ENCODE measurements at regions not wholly inside any gene's neighbourhood (a gene's known extent, or its start where the extent isn't known, plus 50 kb on each side); places are given as distances from the start of the nearest gene placed in this dataset.
"Not testable (repeated sequence)": the region's sequence is repeated elsewhere in the genome, so short reads cannot be mapped to it uniquely, and the experiment has no call there.

- no peak for TF ChIP-seq CTCF (IDR thresholded peaks at IDR 0.05)
- Histone ChIP-seq H3K9me3 (no peaks in the 10 kb centered on the region), H3K36me3 (no peaks in the 10 kb centered on the region), H3K4me3 (no peak overlapping the region), H3K4me1 (no peaks in the 10 kb centered on the region), H3K27ac (no peak overlapping the region), H3K27me3 (no peaks in the 10 kb centered on the region)
- intact Hi-C loops (cut with DNase I), result no loop called here
- no peak for DNase-seq (ENCODE audit: low spot score in 2 of 2)
Measured at GRCh38 chrX:459611-460010, 72.9 kb upstream of the PPP2R3B start.

- TF ChIP-seq CTCF (IDR thresholded peaks at IDR 0.05), result no peak
- intact Hi-C loops (cut with DNase I), result no loop called here
Measured at GRCh38 chrX:460116-460515, 73.4 kb upstream of the PPP2R3B start.

GRCh38 chrX:460823-461640, 74.3 kb upstream of the PPP2R3B start:
- no peak for TF ChIP-seq CTCF (IDR thresholded peaks at IDR 0.05)
- DNase-seq (ENCODE audit: low spot score in 2 of 2), result no peak
- Histone ChIP-seq H3K27me3 (no peaks in the 10 kb centered on the region), H3K4me3 (no peak overlapping the region), H3K4me1 (no peaks in the 10 kb centered on the region), H3K9me3 (no peaks in the 10 kb centered on the region), H3K36me3 (no peaks in the 10 kb centered on the region), H3K27ac (no peak overlapping the region)
- intact Hi-C loops (cut with DNase I), result no loop called here

More at GRCh38 chrX:460116-460515, 73.4 kb upstream of the PPP2R3B start:
- DNase-seq (ENCODE audit: low spot score in 2 of 2), result no peak
- Histone ChIP-seq H3K36me3 (no peaks in the 10 kb centered on the region), H3K27ac (no peak overlapping the region), H3K4me1 (no peaks in the 10 kb centered on the region), H3K4me3 (no peak overlapping the region), H3K27me3 (no peaks in the 10 kb centered on the region), H3K9me3 (no peaks in the 10 kb centered on the region)

GRCh38 chrX:462853-463252, 76.1 kb upstream of the PPP2R3B start:
- H3K27me3 ChIP-seq, result no peaks in the 10 kb centered on the region
- DNase-seq (ENCODE audit: low spot score in 2 of 2), result no peak

GRCh38 chrX:465418-466215, 78.9 kb upstream of the PPP2R3B start:
- H3K9me3 ChIP-seq, result no peaks in the 10 kb centered on the region
- no peak for DNase-seq (ENCODE audit: low spot score in 2 of 2)
- H3K27me3 ChIP-seq, result no peaks in the 10 kb centered on the region
- no peak overlapping the region for H3K4me3 ChIP-seq
- no peaks in the 10 kb centered on the region for H3K36me3 ChIP-seq
- no peaks in the 10 kb centered on the region for H3K4me1 ChIP-seq
- no peak for TF ChIP-seq CTCF (IDR thresholded peaks at IDR 0.05)
- no peak overlapping the region for H3K27ac ChIP-seq
- intact Hi-C loops (cut with DNase I), result no loop called here

More at GRCh38 chrX:462853-463252, 76.1 kb upstream of the PPP2R3B start:
- Histone ChIP-seq H3K27ac (no peak overlapping the region), H3K36me3 (no peaks in the 10 kb centered on the region), H3K4me1 (no peaks in the 10 kb centered on the region), H3K4me3 (no peak overlapping the region), H3K9me3 (no peaks in the 10 kb centered on the region)
- no peak for TF ChIP-seq CTCF (IDR thresholded peaks at IDR 0.05)
- intact Hi-C loops (cut with DNase I), result no loop called here

- peak in 1 of 2 donors; percentile 27 for DNase-seq (ENCODE audit: low spot score in 2 of 2)
- H3K27me3 ChIP-seq; H3K9me3 ChIP-seq; H3K4me1 ChIP-seq; H3K27ac ChIP-seq; intact Hi-C loops (cut with DNase I); H3K36me3 ChIP-seq; H3K4me3 ChIP-seq: not testable (repeated sequence)
Measured at GRCh38 chrX:466836-467235, 80.1 kb upstream of the PPP2R3B start.

GRCh38 chrX:467686-468085, 81.0 kb upstream of the PPP2R3B start:
- H3K4me1 ChIP-seq, result not testable (repeated sequence)

More at GRCh38 chrX:467686-468085, 81.0 kb upstream of the PPP2R3B start:
- H3K27ac ChIP-seq; intact Hi-C loops (cut with DNase I); H3K27me3 ChIP-seq; H3K36me3 ChIP-seq; H3K4me3 ChIP-seq; H3K9me3 ChIP-seq; DNase-seq (ENCODE audit: low spot score in 2 of 2): not testable (repeated sequence)
